PFSK-1 (cell line): ENCODE measurements at regions not wholly inside any gene's neighbourhood (a gene's known extent, or its start where the extent isn't known, plus 50 kb on each side); places are given as distances from the start of the nearest gene placed in this dataset.

Source experiments
- FOXP2 ChIP-seq: optimal IDR thresholded peaks from 2 replicates; pipeline ENCODE3; 2011; ENCODE audit warnings: borderline replicate concordance, control low read depth, inconsistent platforms; ENCODE audit not compliant: insufficient read depth; ENCODE audit errors: extremely low read length, extremely low read depth
- POLR2AphosphoS5 ChIP-seq: IDR thresholded peaks from 2 replicates; pipeline ENCODE4 v1.6.1; 2012; ENCODE audit warnings: low read depth, mild to moderate bottlenecking, control low read depth, low read length, moderate library complexity
- REST ChIP-seq, 2 experiments: IDR thresholded peaks; 2 replicates each; pipeline versions ENCODE4 v1.6.1 to v1.8.0; 2011 to 2012; ENCODE audit warnings: low read depth in 2 of 2, low read length in 2 of 2, control low read depth in 1 of 2, inconsistent platforms in 1 of 2, mild to moderate bottlenecking in 1 of 2, moderate library complexity in 1 of 2; ENCODE audit not compliant: insufficient read depth in 1 of 2
- SIN3A ChIP-seq: IDR thresholded peaks from 2 replicates; pipeline ENCODE4 v1.6.1; 2012; ENCODE audit warnings: mild to moderate bottlenecking, low read length, moderate library complexity, borderline replicate concordance; ENCODE audit not compliant: insufficient read depth
- TAF1 ChIP-seq: IDR thresholded peaks from 2 replicates; pipeline ENCODE4 v1.6.1; 2012; ENCODE audit warnings: low read length, control low read depth, borderline replicate concordance; ENCODE audit not compliant: insufficient read depth

DNA sequence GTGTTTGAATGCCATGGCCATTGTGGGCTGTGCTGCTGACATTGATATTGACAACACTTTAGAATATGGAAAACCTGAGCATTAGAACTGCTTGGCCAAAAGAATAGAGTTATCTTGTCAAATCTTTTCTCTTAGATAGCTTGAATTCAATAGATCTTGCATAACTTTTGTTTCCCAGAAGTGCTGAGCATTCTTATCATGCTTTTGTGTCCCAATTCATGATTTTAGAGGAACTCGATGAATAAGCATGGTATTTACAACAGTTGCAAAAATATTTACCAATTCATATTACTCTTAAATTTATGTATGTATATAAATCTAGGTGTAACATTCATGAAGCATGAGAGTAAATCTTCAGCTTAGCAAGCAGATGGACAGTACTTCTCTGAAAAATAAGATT, 508.0 kb downstream of the BCL11A start:
- TF ChIP-seq REST (IDR thresholded peaks at IDR 0.05; ENCODE audit: insufficient read depth in 1 of 2, low read depth in 2 of 2, low read length in 2 of 2): no peak
- no peak for TF ChIP-seq FOXP2
- TF ChIP-seq TAF1: no peak
- no peak for TF ChIP-seq POLR2AphosphoS5
- TF ChIP-seq SIN3A: no peak

- no peak for TF ChIP-seq TAF1
Observed at GRCh38 chr2:60044484-60044883, 509.0 kb downstream of the BCL11A start.

GRCh38 chr2:60042023-60042422, 511.4 kb downstream of the BCL11A start:
- TF ChIP-seq POLR2AphosphoS5 (no peak), REST (IDR thresholded peaks at IDR 0.05; ENCODE audit: insufficient read depth in 1 of 2, low read depth in 2 of 2, low read length in 2 of 2) (no peak), TAF1 (no peak), SIN3A (no peak), FOXP2 (no peak)

DNA sequence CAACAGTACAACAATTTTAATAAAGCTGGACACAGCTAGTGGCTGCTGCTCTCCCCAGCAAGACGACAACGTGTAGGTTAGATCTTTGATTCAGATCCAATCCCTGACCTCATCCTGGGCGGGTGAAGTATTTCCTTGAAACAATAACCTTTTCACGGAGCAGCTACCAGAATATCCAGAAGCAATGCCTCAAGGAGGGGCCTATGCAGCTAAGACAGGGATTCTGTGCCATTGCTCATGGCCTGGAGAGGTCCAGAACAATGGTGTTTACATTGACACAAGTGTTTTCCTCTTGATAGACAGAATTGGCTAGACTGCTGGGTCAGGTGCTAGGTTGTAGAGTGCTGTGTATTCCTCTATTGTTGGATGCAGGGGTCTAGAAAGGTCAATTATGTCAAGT, 520.1 kb downstream of the BCL11A start:
- TF ChIP-seq POLR2AphosphoS5: no peak
- TF ChIP-seq TAF1: no peak
- no peak for TF ChIP-seq FOXP2
- no peak for TF ChIP-seq REST (IDR thresholded peaks at IDR 0.05; ENCODE audit: insufficient read depth in 1 of 2, low read depth in 2 of 2, low read length in 2 of 2)
- no peak for TF ChIP-seq SIN3A

DNA sequence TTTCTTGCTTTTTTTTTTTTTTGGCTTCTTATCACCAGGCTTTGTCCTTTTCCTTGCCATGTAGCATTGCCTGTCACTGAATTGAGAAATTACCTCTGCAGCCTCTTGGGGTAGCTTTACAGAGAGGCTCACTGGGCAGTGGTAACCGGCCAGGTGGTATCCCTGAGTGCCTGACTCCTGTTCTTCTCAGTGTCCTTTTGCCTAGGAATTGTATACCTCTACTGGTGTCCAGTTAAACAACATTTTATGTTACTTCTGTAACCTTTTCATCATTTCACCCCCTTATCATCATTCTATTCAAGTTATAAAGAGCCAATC, 523.9 kb downstream of the BCL11A start:
- TF ChIP-seq REST (IDR thresholded peaks at IDR 0.05; ENCODE audit: insufficient read depth in 1 of 2, low read depth in 2 of 2, low read length in 2 of 2) (no peak), POLR2AphosphoS5 (no peak), SIN3A (no peak)
